Adrenal gland (tissue), 5 donors: ENCODE measurements at regions not wholly inside any gene's neighbourhood (a gene's known extent, or its start where the extent isn't known, plus 50 kb on each side); places are given as distances from the start of the nearest gene placed in this dataset.

Experiments
- POLR2A ChIP-seq, 2 donors: fragments of 450-650 bp; IDR thresholded peaks; one replicate each; pipeline ENCODE4 v1.6.1; 2017; ENCODE audit warnings: antibody characterized with exemption in 2 of 2, mild to moderate bottlenecking in 2 of 2, moderate library complexity in 1 of 2
- TF ChIP-seq, protein P1 (sequence below), 6 experiments: fragments of 450-650 bp in 4 of 6; fragments of 200-600 bp in 2 of 6; sonication (generic) in 1 of 6; IDR thresholded peaks; 1 replicate in 5 of 6; 2 replicates in 1 of 6; pipeline versions ENCODE4 v1.5.1 to v1.8.0; 2016 to 2021; ENCODE audit warnings: antibody characterized with exemption in 6 of 6, mild to moderate bottlenecking in 2 of 6, moderate library complexity in 1 of 6
- donor health status: DM: no; HTN: no; CAD: no.

DNA sequence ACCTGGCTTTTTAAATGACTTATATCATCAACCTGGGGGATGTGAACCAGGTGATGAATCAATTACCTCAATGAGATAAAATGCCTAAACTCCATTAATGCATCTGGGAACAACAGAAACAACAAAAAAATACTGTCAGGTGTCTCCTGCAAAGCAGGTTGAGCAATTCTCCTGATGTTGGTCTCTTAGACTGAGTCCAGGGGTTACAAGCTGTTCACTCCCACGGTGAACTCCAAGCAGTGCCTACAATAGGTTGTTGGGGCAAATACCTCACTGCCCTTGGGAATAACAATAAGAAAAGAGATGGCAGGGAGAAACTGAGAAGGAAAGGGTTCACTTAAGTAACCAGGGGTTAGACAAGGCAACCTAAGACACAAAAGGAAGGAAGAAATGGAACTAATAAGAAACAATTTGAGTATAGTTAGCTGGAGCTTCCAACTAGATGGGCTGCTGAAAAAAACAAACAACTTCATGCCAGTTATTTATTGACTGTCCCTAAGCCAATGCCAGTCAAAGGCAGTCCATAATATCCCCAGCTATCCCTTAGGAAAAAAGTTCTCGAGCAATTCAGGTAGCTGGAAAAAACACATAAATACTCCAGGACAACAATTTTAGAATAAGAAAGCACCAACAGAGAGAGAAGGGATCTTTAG is 97.6 kb upstream of the MAGI3 start:
- TF ChIP-seq, protein P1, sequence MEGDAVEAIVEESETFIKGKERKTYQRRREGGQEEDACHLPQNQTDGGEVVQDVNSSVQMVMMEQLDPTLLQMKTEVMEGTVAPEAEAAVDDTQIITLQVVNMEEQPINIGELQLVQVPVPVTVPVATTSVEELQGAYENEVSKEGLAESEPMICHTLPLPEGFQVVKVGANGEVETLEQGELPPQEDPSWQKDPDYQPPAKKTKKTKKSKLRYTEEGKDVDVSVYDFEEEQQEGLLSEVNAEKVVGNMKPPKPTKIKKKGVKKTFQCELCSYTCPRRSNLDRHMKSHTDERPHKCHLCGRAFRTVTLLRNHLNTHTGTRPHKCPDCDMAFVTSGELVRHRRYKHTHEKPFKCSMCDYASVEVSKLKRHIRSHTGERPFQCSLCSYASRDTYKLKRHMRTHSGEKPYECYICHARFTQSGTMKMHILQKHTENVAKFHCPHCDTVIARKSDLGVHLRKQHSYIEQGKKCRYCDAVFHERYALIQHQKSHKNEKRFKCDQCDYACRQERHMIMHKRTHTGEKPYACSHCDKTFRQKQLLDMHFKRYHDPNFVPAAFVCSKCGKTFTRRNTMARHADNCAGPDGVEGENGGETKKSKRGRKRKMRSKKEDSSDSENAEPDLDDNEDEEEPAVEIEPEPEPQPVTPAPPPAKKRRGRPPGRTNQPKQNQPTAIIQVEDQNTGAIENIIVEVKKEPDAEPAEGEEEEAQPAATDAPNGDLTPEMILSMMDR (IDR thresholded peaks at IDR 0.05): no peak
- no peak for TF ChIP-seq POLR2A (IDR thresholded peaks at IDR 0.05)
